NB4 (cell line): ENCODE measurements at regions not wholly inside any gene's neighbourhood (a gene's known extent, or its start where the extent isn't known, plus 50 kb on each side); places are given as distances from the start of the nearest gene placed in this dataset.

Experiments
- MAX ChIP-seq: IDR thresholded peaks from 2 replicates; pipeline ENCODE4 v1.6.1; 2011; ENCODE audit warnings: low read depth, low read length
- TF ChIP-seq, protein P1 (sequence below): IDR thresholded peaks from one replicate; pipeline ENCODE4 v1.5.1; 2012; ENCODE audit warnings: low read depth, low read length

DNA sequence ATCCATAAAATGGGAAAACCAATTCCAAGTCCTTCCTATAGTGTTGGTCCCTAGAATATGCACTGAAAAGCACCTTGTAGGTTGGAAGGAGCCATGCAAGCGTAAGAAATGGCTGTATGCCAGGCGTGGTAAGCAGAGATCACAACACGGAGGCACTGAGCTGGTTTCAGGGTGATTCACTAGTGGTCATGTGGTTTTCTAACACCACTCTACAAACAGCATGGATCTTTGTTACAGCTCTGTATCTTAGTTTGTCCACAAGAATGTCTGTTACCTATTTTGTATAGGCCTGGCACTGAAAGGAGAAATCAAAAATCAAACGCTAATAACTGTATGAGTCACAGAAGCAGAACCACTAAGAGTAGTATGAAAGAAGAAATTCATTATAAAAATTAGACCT is 71.9 kb downstream of the MAGEB17 start:
- TF ChIP-seq, protein P1, sequence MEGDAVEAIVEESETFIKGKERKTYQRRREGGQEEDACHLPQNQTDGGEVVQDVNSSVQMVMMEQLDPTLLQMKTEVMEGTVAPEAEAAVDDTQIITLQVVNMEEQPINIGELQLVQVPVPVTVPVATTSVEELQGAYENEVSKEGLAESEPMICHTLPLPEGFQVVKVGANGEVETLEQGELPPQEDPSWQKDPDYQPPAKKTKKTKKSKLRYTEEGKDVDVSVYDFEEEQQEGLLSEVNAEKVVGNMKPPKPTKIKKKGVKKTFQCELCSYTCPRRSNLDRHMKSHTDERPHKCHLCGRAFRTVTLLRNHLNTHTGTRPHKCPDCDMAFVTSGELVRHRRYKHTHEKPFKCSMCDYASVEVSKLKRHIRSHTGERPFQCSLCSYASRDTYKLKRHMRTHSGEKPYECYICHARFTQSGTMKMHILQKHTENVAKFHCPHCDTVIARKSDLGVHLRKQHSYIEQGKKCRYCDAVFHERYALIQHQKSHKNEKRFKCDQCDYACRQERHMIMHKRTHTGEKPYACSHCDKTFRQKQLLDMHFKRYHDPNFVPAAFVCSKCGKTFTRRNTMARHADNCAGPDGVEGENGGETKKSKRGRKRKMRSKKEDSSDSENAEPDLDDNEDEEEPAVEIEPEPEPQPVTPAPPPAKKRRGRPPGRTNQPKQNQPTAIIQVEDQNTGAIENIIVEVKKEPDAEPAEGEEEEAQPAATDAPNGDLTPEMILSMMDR = no peak
- TF ChIP-seq MAX = no peak
